Neuronal stem cell (in vitro differentiated cells): ENCODE measurements at regions not wholly inside any gene's neighbourhood (a gene's known extent, or its start where the extent isn't known, plus 50 kb on each side); places are given as distances from the start of the nearest gene placed in this dataset.
A peak's percentile ranks its signal among the peaks of the same experiment; 100 is the strongest.

Experiments used
- DNase-seq: peaks from one replicate; pipeline ENCODE4 v3.0.0-alpha.2; 2013; ENCODE audit warnings: low spot score
- H2AFZ ChIP-seq: one replicate; pipeline ENCODE4 v1.6.1; 2013; ENCODE audit warnings: mild to moderate bottlenecking, low read length, inconsistent platforms
- H2AK5ac ChIP-seq: 2 replicates; pipeline ENCODE4 v1.6.1; 2013; ENCODE audit warnings: low read depth, mild to moderate bottlenecking, inconsistent platforms, low read length, moderate library complexity, mixed read lengths
- H2BK120ac ChIP-seq: 2 replicates; pipeline ENCODE4 v1.6.1; 2013; ENCODE audit warnings: low read depth, mild to moderate bottlenecking, inconsistent platforms, low read length, moderate library complexity, mixed read lengths
- H2BK12ac ChIP-seq: one replicate; pipeline ENCODE4 v1.6.1; 2013; ENCODE audit warnings: low read length, inconsistent platforms
- H2BK15ac ChIP-seq: 2 replicates; pipeline ENCODE4 v1.6.1; 2013; ENCODE audit warnings: mild to moderate bottlenecking, low read length, inconsistent platforms, mixed read lengths
- H2BK5ac ChIP-seq: one replicate; pipeline ENCODE4 v1.6.1; 2013; ENCODE audit warnings: inconsistent platforms, mild to moderate bottlenecking, low read length, moderate library complexity
- H3K14ac ChIP-seq: one replicate; pipeline ENCODE4 v1.6.1; 2013; ENCODE audit warnings: low read length, inconsistent platforms
- H3K18ac ChIP-seq: 2 replicates; pipeline ENCODE4 v1.6.1; 2013; ENCODE audit warnings: low read length, inconsistent platforms
- H3K23ac ChIP-seq: 2 replicates; pipeline ENCODE4 v1.6.1; 2013; ENCODE audit warnings: low read depth, mild to moderate bottlenecking, mixed read lengths, low read length, inconsistent platforms; ENCODE audit not compliant: poor library complexity
- H3K27ac ChIP-seq: replicated peaks from 3 replicates; pipeline ENCODE4 v1.5.1; 2013; ENCODE audit warnings: low read length, inconsistent platforms
- H3K27me3 ChIP-seq, 3 experiments: 2 replicates each; pipeline ENCODE4 v1.6.1; 2013; ENCODE audit warnings: low read length in 3 of 3, mild to moderate bottlenecking in 2 of 3, inconsistent platforms in 1 of 3, low read depth in 1 of 3, mixed read lengths in 1 of 3, moderate library complexity in 1 of 3; ENCODE audit not compliant: control insufficient read depth in 3 of 3, insufficient read depth in 3 of 3
- H3K36me3 ChIP-seq, 2 donors: replicated peaks in 1 of 2; 2 replicates each; pipeline ENCODE4 v1.6.1; 2013; ENCODE audit warnings: low read length in 2 of 2; ENCODE audit not compliant: control insufficient read depth in 2 of 2, insufficient read depth in 2 of 2
- H3K4ac ChIP-seq: 2 replicates; pipeline ENCODE4 v1.6.1; 2013; ENCODE audit warnings: inconsistent platforms, mild to moderate bottlenecking, low read length, moderate library complexity
- H3K4me1 ChIP-seq, 2 donors: 1 replicate in 1 of 2; 2 replicates in 1 of 2; pipeline ENCODE4 v1.6.1; 2013; ENCODE audit warnings: low read length in 2 of 2, low read depth in 1 of 2; ENCODE audit not compliant: control insufficient read depth in 2 of 2, insufficient read depth in 1 of 2
- H3K4me2 ChIP-seq: one replicate; pipeline ENCODE4 v1.6.1; 2013; ENCODE audit warnings: mild to moderate bottlenecking, low read length, inconsistent platforms; ENCODE audit not compliant: insufficient read depth, poor library complexity, severe bottlenecking
- H3K4me3 ChIP-seq, 2 donors: 2 replicates each; pipeline ENCODE4 v1.5.1; 2013; ENCODE audit warnings: low read length in 2 of 2, mild to moderate bottlenecking in 2 of 2, inconsistent platforms in 1 of 2, moderate library complexity in 1 of 2
- H3K79me1 ChIP-seq: one replicate; pipeline ENCODE4 v1.6.1; 2013; ENCODE audit warnings: low read depth, mild to moderate bottlenecking, inconsistent platforms, low read length, moderate library complexity
- H3K9ac ChIP-seq: one replicate; pipeline ENCODE4 v1.6.1; 2013; ENCODE audit warnings: mild to moderate bottlenecking, low read depth, low read length, inconsistent platforms; ENCODE audit not compliant: poor library complexity
- H3K9me3 ChIP-seq, 2 donors: replicated peaks in 1 of 2; 2 replicates each; pipeline versions ENCODE3 to v1.6.1; 2013; ENCODE audit warnings: low read length in 2 of 2, mild to moderate bottlenecking in 2 of 2, inconsistent platforms in 1 of 2, low read depth in 1 of 2, mixed read lengths in 1 of 2, moderate library complexity in 1 of 2; ENCODE audit not compliant: control insufficient read depth in 2 of 2, insufficient read depth in 1 of 2
- H4K8ac ChIP-seq: one replicate; pipeline ENCODE4 v1.6.1; 2013; ENCODE audit warnings: low read depth, mild to moderate bottlenecking, inconsistent platforms, low read length, moderate library complexity
- H4K91ac ChIP-seq: one replicate; pipeline ENCODE4 v1.6.1; 2013; ENCODE audit warnings: low read length, low read depth, mild to moderate bottlenecking, inconsistent platforms; ENCODE audit not compliant: poor library complexity
- WGBS, 2 donors: extraction: QIAGEN DNeasy Blood & Tissue Kit; methylation state at CpG; one replicate each; pipeline ENCODE4 v1.1.7; 2013; ENCODE audit warnings: missing lambda C conversion rate in 2 of 2, mixed read lengths in 1 of 2; ENCODE audit not compliant: insufficient read length in 2 of 2, insufficient replicate concordance in 1 of 2; ENCODE audit errors: extremely low coverage in 2 of 2; 5-methylcytosine and 5-hydroxymethylcytosine counted together

DNA sequence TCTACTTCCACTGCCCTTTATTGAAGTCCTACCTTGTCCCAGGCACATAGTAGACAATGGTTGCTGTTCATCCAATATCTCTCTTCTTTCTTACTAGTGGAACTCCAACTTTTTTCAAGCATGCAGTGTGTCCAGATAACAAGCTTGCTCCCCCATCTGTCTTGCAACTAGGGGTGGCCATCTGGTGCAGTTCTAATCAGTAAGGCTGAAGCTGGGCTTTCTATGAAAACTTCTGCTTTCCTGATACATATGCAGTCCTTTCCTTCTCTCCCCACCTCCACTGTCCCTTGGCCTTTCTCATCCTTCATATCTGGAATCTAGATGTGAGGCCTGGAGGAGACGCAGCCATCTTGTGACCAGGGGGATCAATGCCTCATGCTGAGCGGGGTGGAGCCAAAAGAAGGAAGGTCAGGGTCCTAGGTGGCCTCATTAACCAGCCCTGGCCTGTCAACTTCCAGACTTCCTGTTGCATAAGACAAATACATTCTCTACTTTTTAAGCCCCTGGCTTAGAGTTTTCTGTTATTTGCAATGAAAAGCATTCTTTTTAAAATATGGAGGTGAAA is 59.6 kb upstream of the ZFP64 start:
- Histone ChIP-seq H3K27me3 (peaks cover 0 to 19% (median 0%) of the 10 kb centered on the region in 3 experiments), H2BK12ac (no peak overlapping the region), H2AFZ (no peak overlapping the region), H3K9me3 (peaks cover 0 to 2% of the 10 kb centered on the region in 2 donors), H2BK120ac (no peak overlapping the region), H3K4ac (no peak overlapping the region), H3K9ac (no peak overlapping the region), H3K14ac (no peak overlapping the region), H2BK5ac (no peak overlapping the region), H2BK15ac (no peak overlapping the region), H2AK5ac (no peak overlapping the region), H3K23ac (no peak overlapping the region), H3K4me3 (no peak overlapping the region), H3K36me3 (no peaks in the 10 kb centered on the region), H3K18ac (no peak overlapping the region), H3K4me2 (no peak overlapping the region), H3K4me1 (no peaks in the 10 kb centered on the region), H4K91ac (no peak overlapping the region), H3K27ac (no peak overlapping the region), H3K79me1 (no peaks in the 10 kb centered on the region), H4K8ac (no peak overlapping the region)
- no peak for DNase-seq
- no CpG with 5 or more reads among the region's 2 CpGs for WGBS, 2 donors

DNA sequence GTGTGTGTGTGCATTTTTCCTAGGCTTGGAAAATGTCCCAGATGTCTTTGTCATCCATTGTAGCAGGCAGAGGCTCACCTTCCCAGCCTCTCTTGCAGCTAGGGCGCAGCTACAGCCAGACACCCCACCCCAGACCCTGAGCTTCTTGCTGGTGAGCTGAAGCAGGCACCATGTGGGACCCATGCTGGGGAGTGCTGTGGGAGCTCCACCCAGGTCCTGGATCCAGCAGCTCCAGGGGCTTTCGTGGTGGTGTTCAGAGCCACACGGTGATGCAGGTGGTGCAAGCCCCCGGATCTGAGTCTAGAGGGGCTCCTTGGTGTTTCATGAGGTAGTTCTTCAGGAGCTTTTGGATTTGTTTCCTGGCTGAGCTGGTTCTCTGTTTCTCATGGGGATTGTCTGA is 56.0 kb upstream of the ZFP64 start:
- no peak overlapping the region for H3K9ac ChIP-seq
- H3K18ac ChIP-seq = no peak overlapping the region
- H4K8ac ChIP-seq = no peak overlapping the region
- no CpG with 5 or more reads among the region's 4 CpGs for WGBS, 2 donors
- DNase-seq = no peak
- H3K4ac ChIP-seq = no peak overlapping the region
- H2BK5ac ChIP-seq = no peak overlapping the region
- H2BK15ac ChIP-seq = no peak overlapping the region
- H4K91ac ChIP-seq = no peak overlapping the region
- no peak overlapping the region for H3K4me2 ChIP-seq
- H2AK5ac ChIP-seq = no peak overlapping the region
- no peak overlapping the region for H2BK120ac ChIP-seq
- H3K9me3 ChIP-seq = peaks cover 0 to 2% of the 10 kb centered on the region in 2 donors
- H3K27ac ChIP-seq = no peak overlapping the region
- H3K27me3 ChIP-seq = peaks cover 0 to 9% (median 0%) of the 10 kb centered on the region in 3 experiments
- no peaks in the 10 kb centered on the region for H3K4me1 ChIP-seq
- H3K36me3 ChIP-seq = no peaks in the 10 kb centered on the region
- no peak overlapping the region for H3K23ac ChIP-seq
- H3K14ac ChIP-seq = no peak overlapping the region
- no peaks in the 10 kb centered on the region for H3K79me1 ChIP-seq
- H3K4me3 ChIP-seq = peak overlapping the region in 1 of 2 donors; percentile 40
- no peak overlapping the region for H2BK12ac ChIP-seq
- H2AFZ ChIP-seq = no peak overlapping the region

DNA sequence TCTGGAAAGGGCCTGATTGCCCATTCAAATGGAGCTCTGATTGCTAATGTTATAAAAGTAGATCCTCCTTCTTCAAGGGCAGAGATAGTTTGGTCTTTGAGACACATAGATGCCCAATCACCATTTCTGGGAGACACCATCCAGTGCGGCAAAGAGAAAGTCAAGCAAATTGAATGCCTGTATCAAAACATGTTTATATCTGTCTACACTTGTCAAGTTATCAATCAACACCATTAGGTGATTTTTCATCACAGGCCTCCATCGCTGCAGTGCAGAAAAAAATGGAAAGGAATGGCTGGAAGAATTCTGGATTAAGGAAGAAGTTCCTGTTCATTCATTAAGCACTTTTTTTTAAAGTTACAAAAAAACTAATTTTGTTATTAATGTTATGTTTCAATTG is 54.8 kb upstream of the ZFP64 start:
- Histone ChIP-seq H4K91ac (no peak overlapping the region), H3K79me1 (no peaks in the 10 kb centered on the region), H2BK15ac (no peak overlapping the region), H3K4me2 (no peak overlapping the region), H2BK120ac (no peak overlapping the region), H3K9ac (no peak overlapping the region), H3K23ac (no peak overlapping the region), H2BK12ac (no peak overlapping the region), H3K4ac (no peak overlapping the region), H4K8ac (no peak overlapping the region), H3K14ac (no peak overlapping the region), H3K18ac (no peak overlapping the region), H2AFZ (no peak overlapping the region), H3K27ac (no peak overlapping the region), H3K4me1 (no peaks in the 10 kb centered on the region), H3K4me3 (no peak overlapping the region), H2AK5ac (no peak overlapping the region), H2BK5ac (no peak overlapping the region), H3K9me3 (peaks cover 0 to 2% of the 10 kb centered on the region in 2 donors), H3K36me3 (no peaks in the 10 kb centered on the region), H3K27me3 (peaks cover 0 to 4% (median 0%) of the 10 kb centered on the region in 3 experiments)
- DNase-seq = no peak
- WGBS, 2 donors = no CpG with 5 or more reads among the region's 2 CpGs

DNA sequence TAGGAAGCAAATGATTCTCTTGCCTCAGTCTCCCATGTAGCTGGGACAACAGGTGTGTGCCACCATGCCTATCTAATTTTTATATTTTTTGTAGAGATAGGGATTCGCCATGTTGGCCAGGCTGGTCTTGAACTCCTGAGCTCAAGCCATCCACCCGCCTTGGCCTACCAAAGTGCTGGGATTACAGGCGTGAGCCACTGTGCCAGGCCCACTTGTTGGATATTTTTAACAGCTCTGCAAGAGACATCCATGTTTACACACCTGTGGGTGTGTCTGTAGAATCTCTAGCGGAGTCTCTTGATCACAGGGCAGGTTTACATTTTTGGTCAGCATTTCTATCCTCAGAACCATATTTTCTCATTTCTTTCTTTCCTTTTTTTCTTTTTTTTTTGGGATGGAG is 53.1 kb upstream of the ZFP64 start:
- no peak overlapping the region for H2AFZ ChIP-seq
- H3K14ac ChIP-seq = no peak overlapping the region
- H3K27ac ChIP-seq = no peak overlapping the region
- no peak overlapping the region for H2BK5ac ChIP-seq
- no peak overlapping the region for H4K91ac ChIP-seq
- H3K27me3 ChIP-seq = peaks cover 0 to 5% (median 0%) of the 10 kb centered on the region in 3 experiments
- H2BK15ac ChIP-seq = no peak overlapping the region
- H3K18ac ChIP-seq = no peak overlapping the region
- H2AK5ac ChIP-seq = no peak overlapping the region
- H3K36me3 ChIP-seq = no peaks in the 10 kb centered on the region
- H2BK12ac ChIP-seq = no peak overlapping the region
- no peak overlapping the region for H3K9ac ChIP-seq
- H4K8ac ChIP-seq = no peak overlapping the region
- H3K4me3 ChIP-seq = no peak overlapping the region
- H3K79me1 ChIP-seq = no peaks in the 10 kb centered on the region
- DNase-seq = no peak
- H3K23ac ChIP-seq = no peak overlapping the region
- no peaks in the 10 kb centered on the region for H3K4me1 ChIP-seq
- H2BK120ac ChIP-seq = no peak overlapping the region
- no peak overlapping the region for H3K4me2 ChIP-seq
- H3K9me3 ChIP-seq = peaks cover 0 to 2% of the 10 kb centered on the region in 2 donors
- no CpG with 5 or more reads among the region's 4 CpGs for WGBS, 2 donors
- no peak overlapping the region for H3K4ac ChIP-seq
